NCI-H1417 treated with DMSO at 0.1 percent for 48 hours (cell line): ENCODE measurements at regions not wholly inside any gene's neighbourhood (a gene's known extent, or its start where the extent isn't known, plus 50 kb on each side); places are given as distances from the start of the nearest gene placed in this dataset.
A peak's percentile ranks its signal among the peaks of the same experiment; 100 is the strongest.
"Not testable (repeated sequence)": the region's sequence is repeated elsewhere in the genome, so short reads cannot be mapped to it uniquely, and the experiment has no call there.

ENCODE experiments used
- DNase-seq: peaks from one replicate; lab custom pipeline; 2025; lab: John Stamatoyannopoulos, UW

- DNase-seq: no peak
Measured at GRCh38 chr5:168126606-168127005, 164.8 kb upstream of the WWC1 start.

- DNase-seq: no peak
Measured at GRCh38 chr5:168128111-168128510, 163.3 kb upstream of the WWC1 start.

DNA sequence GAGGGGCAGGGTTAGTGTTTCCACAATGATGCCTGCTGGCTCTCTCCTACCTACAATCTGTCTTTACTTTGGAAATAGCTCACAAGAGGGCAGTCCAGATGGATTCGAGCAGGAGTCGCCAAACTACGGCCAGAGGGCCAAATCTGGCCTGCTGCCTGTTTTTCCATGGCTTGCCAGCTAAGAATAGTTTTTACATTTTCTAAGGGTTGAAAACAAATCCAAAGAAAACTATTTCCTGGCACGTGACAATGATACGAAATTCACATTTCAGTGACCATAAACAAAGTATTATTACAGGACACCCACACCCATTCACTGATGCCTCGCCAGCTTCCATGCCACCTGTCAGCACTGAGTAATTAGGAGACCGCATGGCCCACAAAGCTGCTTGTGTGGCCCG is 162.9 kb upstream of the WWC1 start:
- DNase-seq: no peak

DNA sequence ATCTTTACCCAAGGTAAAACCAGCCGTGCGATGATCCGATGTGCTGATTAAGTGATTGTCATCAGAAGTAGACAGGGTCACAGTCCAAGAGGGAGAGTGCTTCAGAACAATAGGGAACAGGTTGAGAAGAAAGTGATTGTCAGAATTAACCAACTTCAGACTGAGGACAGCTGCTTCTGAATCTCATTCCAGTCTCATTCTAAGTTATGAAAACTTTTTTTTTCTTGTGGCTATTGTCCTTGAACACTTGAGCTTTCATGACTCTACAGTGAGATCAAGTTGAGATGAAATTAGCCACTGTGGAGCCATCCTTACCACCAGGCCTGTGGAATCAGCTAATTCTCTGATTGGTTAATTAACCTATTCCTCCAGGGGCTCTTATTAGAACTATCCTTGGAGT is 159.9 kb upstream of the WWC1 start:
- DNase-seq: no peak

GRCh38 chr5:168132241-168132641 is 159.2 kb upstream of the WWC1 start:
- no peak for DNase-seq

DNA sequence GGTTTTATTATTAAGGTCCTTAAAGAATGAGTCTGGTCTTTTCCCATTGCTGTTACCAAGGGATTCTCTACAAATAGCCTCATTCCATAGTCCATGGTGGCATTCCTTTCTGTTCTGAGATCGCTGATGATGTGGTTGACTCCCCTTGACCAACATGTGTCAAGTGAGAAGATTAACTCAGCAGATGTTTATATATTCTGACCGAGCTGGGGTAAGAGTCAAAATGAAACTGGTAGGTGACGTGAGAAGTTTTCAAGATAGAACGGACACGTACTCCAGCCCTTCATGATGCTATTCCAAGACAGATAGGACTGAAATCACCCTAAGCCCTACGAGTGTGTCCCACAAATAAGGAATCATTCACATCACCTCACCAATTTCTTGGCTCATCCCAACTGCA is 155.5 kb upstream of the WWC1 start:
- no peak for DNase-seq

DNA sequence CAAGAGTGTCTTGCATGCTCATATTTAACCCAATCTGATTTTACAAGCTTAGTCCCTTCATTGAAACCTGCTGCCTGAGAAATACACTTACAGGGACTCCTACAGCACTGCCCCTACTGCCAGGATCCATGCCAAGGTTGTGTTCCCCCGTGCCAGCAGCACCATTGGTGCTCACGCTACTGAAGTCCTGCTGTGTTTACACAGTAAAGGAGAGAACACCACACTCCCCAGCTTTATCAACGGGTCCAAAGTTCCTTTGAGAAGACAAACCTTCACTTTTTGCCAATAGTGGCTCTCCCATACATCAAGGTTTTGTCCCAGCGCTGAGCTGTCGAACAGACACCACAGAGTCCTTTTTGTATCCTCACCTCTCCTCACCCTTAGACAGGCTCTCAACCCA is 155.1 kb upstream of the WWC1 start:
- no peak for DNase-seq

GRCh38 chr5:168137265-168137664 is 154.2 kb upstream of the WWC1 start:
- no peak for DNase-seq

DNA sequence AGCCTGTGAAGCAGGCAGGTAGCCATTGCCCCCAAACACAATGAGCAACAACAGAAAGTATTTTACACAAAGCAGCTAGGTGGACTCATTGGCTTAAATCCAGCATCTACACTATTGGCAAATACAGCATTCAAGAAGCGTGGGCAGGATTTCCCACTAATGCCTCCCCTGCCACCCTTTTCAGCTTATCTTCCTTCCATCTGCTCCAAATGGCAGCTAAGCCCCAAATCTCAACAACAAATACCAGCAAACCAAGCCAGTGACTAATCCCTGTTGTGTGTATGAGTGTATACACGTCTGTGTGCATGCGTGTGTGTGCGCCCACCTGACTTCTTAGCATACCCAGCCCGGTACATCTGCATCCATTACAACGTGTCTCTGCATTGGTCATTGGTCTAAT is 151.2 kb upstream of the WWC1 start:
- DNase-seq: no peak

DNA sequence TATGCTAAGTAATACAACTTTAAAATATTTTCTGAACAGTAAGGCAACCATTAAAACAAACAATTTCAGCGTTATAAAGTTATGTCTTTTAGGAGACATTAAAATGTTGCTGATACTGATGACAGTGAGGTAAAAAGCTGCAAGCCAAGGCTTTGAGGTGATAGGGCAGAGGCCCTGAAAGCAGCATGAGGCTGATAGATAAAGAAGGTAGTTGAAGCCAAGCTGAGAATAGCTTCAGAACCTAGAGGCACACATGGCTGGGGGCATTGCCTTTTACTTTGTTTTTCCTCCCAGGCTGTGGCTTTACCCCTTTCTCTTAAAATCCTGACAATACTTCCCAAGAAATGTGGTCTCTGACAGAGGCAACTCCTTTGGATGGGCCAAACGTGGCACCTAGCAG is 149.0 kb upstream of the WWC1 start:
- DNase-seq: no peak

GRCh38 chr5:168143521-168143920 is 147.9 kb upstream of the WWC1 start:
- not testable (repeated sequence) for DNase-seq

DNA sequence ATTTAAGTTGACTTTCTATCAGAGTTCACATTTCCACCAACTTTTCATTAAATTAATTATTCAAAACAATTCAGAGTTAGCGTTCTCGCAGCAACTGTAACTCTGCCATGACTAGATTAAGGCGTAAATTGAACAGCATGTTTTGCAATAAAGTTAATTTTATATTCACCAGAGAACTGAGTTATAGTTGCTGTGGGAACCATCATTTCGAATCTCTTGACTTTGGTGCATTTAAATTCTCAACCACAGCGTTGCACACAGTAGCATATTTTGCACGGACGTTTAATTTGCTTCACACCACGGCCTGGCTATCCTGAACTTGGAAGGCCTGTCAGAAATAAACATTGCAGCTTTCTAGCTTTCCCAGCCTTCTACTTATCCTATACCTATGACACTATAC is 144.3 kb upstream of the WWC1 start:
- no peak for DNase-seq

- DNase-seq: no peak
Measured at GRCh38 chr5:168147568-168148360, 143.7 kb upstream of the WWC1 start.

DNA sequence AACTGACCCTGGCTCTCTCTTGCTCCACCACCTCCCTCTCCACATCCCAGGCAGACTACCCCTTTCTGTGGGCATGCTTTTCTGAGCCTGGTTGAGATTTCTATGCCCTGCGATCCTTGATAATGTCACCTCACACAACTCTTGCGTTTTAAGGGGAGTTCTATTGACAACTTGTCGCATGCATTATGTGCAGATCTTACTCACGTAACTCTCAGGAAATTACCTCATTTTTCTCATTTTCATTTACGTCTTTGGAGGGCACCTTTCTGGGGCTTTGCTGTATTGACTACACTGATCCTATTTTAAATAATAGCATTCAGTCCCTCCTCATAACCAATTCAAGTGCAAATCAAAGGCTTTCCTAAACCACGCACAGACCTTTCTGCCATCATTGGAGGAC is 140.4 kb upstream of the WWC1 start:
- DNase-seq: no peak

- DNase-seq: no peak
Measured at GRCh38 chr5:168152660-168153059, 138.8 kb upstream of the WWC1 start.

- no peak for DNase-seq
Measured at GRCh38 chr5:168153263-168153875, 138.1 kb upstream of the WWC1 start.

GRCh38 chr5:168153876-168154270 is 137.6 kb upstream of the WWC1 start:
- DNase-seq: no peak

- DNase-seq: no peak
Measured at GRCh38 chr5:168155585-168155984, 135.9 kb upstream of the WWC1 start.

GRCh38 chr5:168156170-168156569 is 135.3 kb upstream of the WWC1 start:
- no peak for DNase-seq

DNA sequence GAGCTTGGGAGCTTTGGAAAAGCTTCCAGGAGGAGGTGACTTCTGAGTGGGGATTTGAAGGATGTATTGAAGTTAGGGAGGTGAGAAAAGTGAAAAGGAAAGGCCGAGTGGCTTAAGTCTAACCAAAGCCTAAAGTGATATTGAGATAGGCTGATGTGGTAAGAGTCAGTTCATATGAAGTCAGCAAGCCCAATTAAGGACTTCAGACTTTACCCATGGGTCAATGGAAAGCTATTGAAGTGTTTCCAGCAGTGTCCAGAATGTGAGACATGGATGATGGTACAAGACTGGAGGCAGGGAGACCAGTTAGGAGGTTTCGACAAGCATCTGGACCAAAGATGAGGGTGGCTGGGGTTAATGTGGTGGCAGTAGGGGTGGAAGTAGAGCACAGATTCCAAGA is 134.3 kb upstream of the WWC1 start:
- DNase-seq: no peak

DNA sequence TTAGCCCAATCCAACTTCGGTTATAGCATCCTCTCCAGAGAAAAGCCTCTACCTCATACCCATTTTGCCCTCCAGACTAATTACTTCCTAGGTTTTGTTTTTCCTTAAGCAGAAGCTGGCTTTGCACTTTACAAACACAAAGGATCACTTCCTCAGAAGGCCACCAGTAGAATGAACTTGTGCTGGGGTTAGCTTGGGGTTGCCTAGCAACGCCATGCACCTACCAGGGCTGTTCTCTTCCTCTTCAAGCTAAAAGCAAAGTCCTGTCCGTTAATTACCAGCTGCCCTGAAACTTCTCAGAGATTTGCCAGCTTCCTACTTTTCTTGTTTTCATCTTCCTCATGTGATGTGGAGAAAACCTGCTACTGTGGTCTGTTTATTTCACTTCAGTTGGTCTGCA is 132.0 kb upstream of the WWC1 start:
- DNase-seq: peak; percentile 69

DNA sequence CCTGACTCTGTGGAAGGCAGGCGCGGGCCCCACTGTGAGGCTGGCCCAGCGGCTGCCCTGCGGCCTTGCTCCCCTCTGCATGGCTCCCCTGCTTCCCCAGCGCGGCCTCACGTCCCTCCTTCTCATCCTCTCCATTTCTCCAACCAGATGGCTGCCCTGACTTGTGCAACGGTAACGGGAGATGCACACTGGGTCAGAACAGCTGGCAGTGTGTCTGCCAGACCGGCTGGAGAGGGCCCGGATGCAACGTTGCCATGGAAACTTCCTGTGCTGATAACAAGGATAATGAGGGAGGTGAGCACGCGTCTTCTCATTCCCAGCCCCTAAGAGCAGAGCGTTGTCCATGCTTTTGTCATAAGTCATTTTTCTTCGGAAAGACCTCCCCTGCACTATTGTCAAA is 129.0 kb upstream of the WWC1 start:
- no peak for DNase-seq

DNA sequence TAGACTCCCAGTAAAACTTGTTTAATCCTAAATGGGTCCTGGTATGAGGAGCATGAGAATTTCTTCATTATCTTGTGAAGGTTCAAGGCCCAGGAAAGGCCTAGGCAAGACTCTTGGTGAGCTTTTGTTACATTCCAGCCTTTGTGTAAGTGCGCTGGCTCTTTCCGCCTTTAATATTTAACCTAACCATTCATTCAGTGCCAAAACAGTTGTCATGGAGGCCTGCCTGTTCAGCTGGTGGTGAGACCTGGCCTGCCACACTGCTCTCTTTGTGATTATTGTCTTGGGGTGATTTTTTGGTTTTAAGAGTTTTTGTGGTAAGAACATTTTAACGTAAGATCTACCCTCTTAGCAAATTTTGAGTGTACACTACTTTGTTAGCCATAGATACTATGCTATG is 127.5 kb upstream of the WWC1 start:
- DNase-seq: no peak
